ENCODE measurements at regions not wholly inside any gene's neighbourhood (a gene's known extent, or its start where the extent isn't known, plus 50 kb on each side); places are given as distances from the start of the nearest gene placed in this dataset.

DNA sequence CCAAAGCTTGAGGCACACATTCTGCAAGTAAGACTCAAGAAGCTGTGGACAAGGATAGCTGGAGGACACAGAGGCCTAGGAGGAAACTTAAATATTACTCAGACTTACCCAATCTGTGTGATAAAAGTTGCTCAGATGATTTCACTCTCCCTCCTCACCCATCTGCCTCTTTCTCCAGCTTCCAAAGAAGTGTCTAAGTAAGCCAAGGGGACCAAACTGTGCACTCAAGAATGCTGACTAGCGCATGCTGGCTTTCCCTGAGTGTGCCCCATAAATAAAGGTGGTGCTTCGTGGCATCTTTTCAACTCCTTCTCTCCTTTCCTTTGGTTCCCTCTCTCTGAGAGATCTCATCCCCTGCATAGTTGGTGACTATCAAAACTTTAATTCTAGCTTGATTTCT, 211.0 kb upstream of the LMCD1 start:
- TF ChIP-seq POLR2A (IDR thresholded peaks at IDR 0.05; ENCODE audit: low read depth, low read length), result no peak
- no peak for TF ChIP-seq SPI1 (IDR thresholded peaks at IDR 0.05; ENCODE audit: low read depth, low read length)
- TF ChIP-seq POLR2AphosphoS5 (IDR thresholded peaks at IDR 0.05; ENCODE audit: low read depth, low read length), result no peak

Measured in GM12891 (cell line).